Right cardiac atrium (tissue), 5 donors: ENCODE measurements at regions not wholly inside any gene's neighbourhood (a gene's known extent, or its start where the extent isn't known, plus 50 kb on each side); places are given as distances from the start of the nearest gene placed in this dataset.

Source experiments
- ATAC-seq, 2 donors: fragments of 200-7000 bp; cut with Tn5 transposase; one replicate each; pipeline versions ENCODE4 v1.8.0 to v1.9.1; 2020; ENCODE audit warnings: moderate library complexity in 2 of 2, mild to moderate bottlenecking in 1 of 2
- DNase-seq, 3 donors: peaks; one replicate each; pipeline ENCODE4 v3.0.0-alpha.2; 2020
- H3K27ac ChIP-seq: one replicate; pipeline ENCODE4 v1.5.1; 2013; ENCODE audit warnings: mild to moderate bottlenecking, low read length, control low read depth, moderate library complexity
- H3K27me3 ChIP-seq: one replicate; pipeline ENCODE4 v1.6.1; 2013; ENCODE audit not compliant: control insufficient read depth, insufficient read depth
- H3K4me1 ChIP-seq: one replicate; pipeline ENCODE4 v1.6.1; 2013; ENCODE audit warnings: low read length; ENCODE audit not compliant: control insufficient read depth, insufficient read depth
- H3K4me3 ChIP-seq: one replicate; pipeline ENCODE4 v1.5.1; 2013; ENCODE audit warnings: low read length, control low read depth
- H3K9me3 ChIP-seq: one replicate; pipeline ENCODE4 v1.6.1; 2013; ENCODE audit warnings: low read length; ENCODE audit not compliant: control insufficient read depth
- WGBS: extraction: QIAGEN DNeasy Blood & Tissue Kit; methylation state at CpG from one replicate; pipeline ENCODE4 v1.1.7; 2013; 5-methylcytosine and 5-hydroxymethylcytosine counted together
- intact Hi-C, 4 donors: fragments of 100-400 bp; cut with DNase I; formaldehyde crosslinking; loops; one replicate each; pipeline versions ENCODE4 v1.11.0 to v1.14.0; 2022 to 2023
- donor health status: healthy with polysubstance abuse.
- donor health status: DM: no; HTN: yes; CAD: no.
- donor health status: DM: no; HTN: no; CAD: no.
- donor health status: DM: no; HTN: yes; CAD: no; lungs with severe emphysema.
- donor health status: DM: yes; HTN: yes; CAD: no.

- DNase-seq (no peak), ATAC-seq (no peak)
- Histone ChIP-seq H3K9me3 (no peaks in the 10 kb centered on the region), H3K4me1 (no peaks in the 10 kb centered on the region), H3K27ac (no peak overlapping the region), H3K4me3 (no peak overlapping the region), H3K27me3 (no peaks in the 10 kb centered on the region)
- intact Hi-C loops: no loop called here
Observed at GRCh38 chr10:89949496-89949895, 248.1 kb downstream of the KIF20B start.

DNA sequence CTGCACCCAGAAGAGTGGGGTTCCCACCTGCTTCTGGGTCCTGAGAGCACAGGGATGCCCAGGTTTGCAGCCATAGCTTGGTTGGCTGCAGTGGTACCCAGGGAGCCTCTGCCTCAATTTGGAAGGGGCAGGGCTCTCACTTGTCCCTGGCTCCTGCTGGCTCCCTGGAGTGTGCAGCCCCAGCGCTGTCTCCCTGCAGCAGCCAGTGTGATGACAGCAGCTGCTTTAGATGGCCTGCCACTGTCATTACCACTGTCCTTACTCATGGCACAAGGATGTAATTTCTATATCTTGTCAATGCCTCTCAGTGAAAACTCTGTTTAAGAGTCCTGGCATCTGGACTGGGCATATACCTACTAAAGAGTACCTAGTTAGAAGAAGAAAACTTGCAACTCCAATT lies 250.9 kb downstream of the KIF20B start:
- DNase-seq (peak in 1 of 3 donors; percentile 42), ATAC-seq (peak in 1 of 2 donors; percentile 83)
- H3K4me1 ChIP-seq: no peaks in the 10 kb centered on the region
- no peak overlapping the region for H3K4me3 ChIP-seq
- H3K27ac ChIP-seq: no peak overlapping the region
- intact Hi-C loops: loop anchor here in 1 of 4 donors (10.0 kb wide), 1 partner anchor 192 kb away; no protein-coding TSS in a partner anchor
- no peaks in the 10 kb centered on the region for H3K27me3 ChIP-seq
- 64% methylated on average over 1 of the region's 1 CpG for WGBS
- no peaks in the 10 kb centered on the region for H3K9me3 ChIP-seq

- Histone ChIP-seq H3K4me3 (no peak overlapping the region), H3K9me3 (no peaks in the 10 kb centered on the region), H3K4me1 (no peaks in the 10 kb centered on the region), H3K27me3 (no peaks in the 10 kb centered on the region), H3K27ac (no peak overlapping the region)
- intact Hi-C loops: loop anchor here in 1 of 4 donors (10.0 kb wide), 1 partner anchor 192 kb away; no protein-coding TSS in a partner anchor
- ATAC-seq: no peak
- no peak for DNase-seq
Observed at GRCh38 chr10:89952751-89953150, 251.4 kb downstream of the KIF20B start.

GRCh38 chr10:89954061-89954460 lies 252.7 kb downstream of the KIF20B start:
- DNase-seq (no peak), ATAC-seq (no peak)
- intact Hi-C loops: loop anchor here in 1 of 4 donors (10.0 kb wide), 1 partner anchor 191 kb away; no protein-coding TSS in a partner anchor
- 42% methylated on average over 3 of the region's 3 CpGs for WGBS
- no peaks in the 10 kb centered on the region for H3K27me3 ChIP-seq
- no peaks in the 10 kb centered on the region for H3K9me3 ChIP-seq
- no peak overlapping the region for H3K4me3 ChIP-seq
- H3K4me1 ChIP-seq: no peaks in the 10 kb centered on the region
- H3K27ac ChIP-seq: no peak overlapping the region

GRCh38 chr10:89954787-89955566 lies 253.6 kb downstream of the KIF20B start:
- DNase-seq (no peak), ATAC-seq (no peak)
- no peaks in the 10 kb centered on the region for H3K27me3 ChIP-seq
- no peak overlapping the region for H3K4me3 ChIP-seq
- no peaks in the 10 kb centered on the region for H3K4me1 ChIP-seq
- no peak overlapping the region for H3K27ac ChIP-seq
- H3K9me3 ChIP-seq: no peaks in the 10 kb centered on the region
- intact Hi-C loops: loop anchor here in 1 of 4 donors (10.0 kb wide), 1 partner anchor 190 kb away; no protein-coding TSS in a partner anchor

DNA sequence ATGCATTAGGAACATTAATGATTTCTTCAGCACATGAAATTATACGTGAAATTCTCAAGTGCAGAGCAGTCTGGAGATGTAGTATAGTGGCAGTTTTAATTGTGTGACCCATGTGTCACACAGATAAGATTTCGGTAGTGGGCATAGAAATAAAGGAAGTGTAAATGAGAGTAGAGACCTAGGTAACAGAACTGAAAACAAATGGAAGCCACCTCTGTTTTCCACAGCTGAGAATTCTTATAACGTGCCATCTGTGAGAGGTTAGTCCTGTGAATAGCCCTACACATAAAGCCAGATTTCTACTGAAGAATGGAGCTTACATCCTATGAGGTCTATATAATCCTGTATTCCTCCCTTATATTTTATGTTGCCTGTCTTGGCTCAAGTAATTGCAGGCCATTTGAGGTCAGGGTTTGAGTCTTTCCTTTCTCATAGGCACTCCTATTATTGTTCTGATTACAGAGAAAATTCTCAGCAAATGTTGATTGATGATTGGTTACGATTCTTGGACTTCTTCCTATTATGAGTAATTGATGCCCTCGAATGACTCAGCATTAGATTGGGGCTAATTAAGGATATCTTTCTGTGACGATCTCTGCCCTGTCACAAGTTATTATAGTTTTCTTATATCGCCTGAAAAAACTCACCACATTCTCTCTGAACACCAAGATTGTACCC lies 258.2 kb downstream of the KIF20B start:
- Histone ChIP-seq H3K27ac (no peak overlapping the region), H3K27me3 (no peaks in the 10 kb centered on the region), H3K4me3 (no peak overlapping the region), H3K4me1 (no peaks in the 10 kb centered on the region), H3K9me3 (no peaks in the 10 kb centered on the region)
- intact Hi-C loops: loop anchor here in 1 of 4 donors (10.0 kb wide), 1 partner anchor 185 kb away; no protein-coding TSS in a partner anchor
- DNase-seq (no peak), ATAC-seq (no peak)
- 66% methylated on average over 7 of the region's 7 CpGs for WGBS

GRCh38 chr10:89963451-89964102 lies 262.2 kb downstream of the KIF20B start:
- no peak for ATAC-seq
- no peaks in the 10 kb centered on the region for H3K9me3 ChIP-seq

GRCh38 chr10:89966211-89966610 lies 264.8 kb downstream of the KIF20B start:
- Histone ChIP-seq H3K4me3 (no peak overlapping the region), H3K9me3 (no peaks in the 10 kb centered on the region), H3K27me3 (no peaks in the 10 kb centered on the region), H3K4me1 (no peaks in the 10 kb centered on the region), H3K27ac (no peak overlapping the region)
- DNase-seq (no peak), ATAC-seq (no peak)
- WGBS: 78% methylated on average over 1 of the region's 1 CpG
- intact Hi-C loops: no loop called here

More at GRCh38 chr10:89963451-89964102, 262.2 kb downstream of the KIF20B start:
- intact Hi-C loops: no loop called here
- no peaks in the 10 kb centered on the region for H3K27me3 ChIP-seq
- no peak overlapping the region for H3K27ac ChIP-seq
- no peaks in the 10 kb centered on the region for H3K4me1 ChIP-seq
- DNase-seq: no peak
- WGBS: 90% methylated on average over 2 of the region's 2 CpGs
- H3K4me3 ChIP-seq: no peak overlapping the region

DNA sequence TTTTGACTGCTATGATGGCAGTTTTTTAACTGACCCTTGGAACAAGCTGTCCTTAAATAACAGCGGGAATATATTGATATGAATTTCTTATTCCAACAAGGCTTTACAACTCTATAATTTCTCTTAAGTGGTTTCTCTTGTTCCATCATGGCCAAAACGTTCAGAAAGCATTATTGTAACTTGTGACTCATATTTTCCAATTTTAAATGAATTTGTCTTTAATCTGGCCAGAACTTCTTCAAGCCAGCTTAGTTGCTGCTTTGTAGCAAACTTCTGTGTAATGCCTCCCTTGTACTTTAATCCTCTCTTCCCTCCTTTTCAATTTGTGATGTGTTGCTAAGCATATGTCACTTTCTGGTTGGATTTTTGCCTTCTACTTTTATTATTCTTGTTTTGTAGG lies 271.9 kb downstream of the KIF20B start:
- ATAC-seq (no peak), DNase-seq (no peak)
- no peaks in the 10 kb centered on the region for H3K27me3 ChIP-seq
- H3K4me3 ChIP-seq: no peak overlapping the region
- intact Hi-C loops: no loop called here
- 48% methylated on average over 2 of the region's 2 CpGs for WGBS
- no peaks in the 10 kb centered on the region for H3K4me1 ChIP-seq
- H3K9me3 ChIP-seq: no peaks in the 10 kb centered on the region
- H3K27ac ChIP-seq: no peak overlapping the region

DNA sequence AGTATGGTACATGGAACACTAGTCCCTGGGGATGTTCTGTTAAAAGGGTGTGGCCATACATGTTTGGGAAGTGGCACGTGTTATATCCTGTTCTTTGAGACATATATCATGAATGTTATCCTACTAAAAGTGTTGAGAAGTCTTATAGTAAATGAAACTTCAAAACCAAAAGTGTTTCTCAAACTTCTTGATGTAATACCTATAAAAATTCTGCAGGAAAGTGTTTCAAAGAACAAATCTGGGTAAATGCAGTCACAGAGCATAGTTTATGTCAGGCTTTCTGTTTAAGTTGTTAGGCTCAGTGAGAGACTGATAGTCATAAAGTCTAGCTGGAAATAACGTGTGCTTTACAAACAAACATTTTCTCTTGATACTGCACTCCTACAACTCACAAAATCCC lies 273.7 kb downstream of the KIF20B start:
- no peaks in the 10 kb centered on the region for H3K27me3 ChIP-seq
- ATAC-seq: no peak
- WGBS: 44% methylated on average over 2 of the region's 2 CpGs

DNA sequence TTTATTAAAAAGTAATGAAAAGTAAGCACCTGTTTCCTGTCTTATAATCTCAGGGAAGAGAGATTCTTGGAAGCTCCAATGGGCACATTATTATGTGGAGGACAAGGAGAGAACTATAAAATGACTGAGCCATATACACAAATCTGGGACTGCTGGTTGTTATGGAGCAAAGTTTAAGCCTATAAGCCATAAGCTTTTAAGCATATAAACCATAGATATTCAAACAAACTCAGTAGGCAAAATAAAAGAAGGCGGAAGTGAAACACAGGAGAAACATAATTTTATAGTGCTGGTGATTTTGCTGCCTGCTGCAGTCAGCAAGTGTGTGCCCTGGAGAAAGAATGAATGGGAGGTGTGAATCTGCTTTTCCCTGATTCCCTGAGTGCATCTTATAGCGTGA lies 274.4 kb downstream of the KIF20B start:
- Histone ChIP-seq H3K27ac (no peak overlapping the region), H3K4me3 (no peak overlapping the region), H3K4me1 (no peaks in the 10 kb centered on the region), H3K27me3 (no peaks in the 10 kb centered on the region), H3K9me3 (no peaks in the 10 kb centered on the region)
- WGBS: 82% methylated on average over 2 of the region's 2 CpGs
- ATAC-seq (no peak), DNase-seq (no peak)
- intact Hi-C loops: no loop called here

More for the DNA sequence above, 273.7 kb downstream of the KIF20B start:
- intact Hi-C loops: no loop called here
- no peak overlapping the region for H3K27ac ChIP-seq
- DNase-seq: no peak
- no peak overlapping the region for H3K4me3 ChIP-seq
- H3K9me3 ChIP-seq: no peaks in the 10 kb centered on the region
- no peaks in the 10 kb centered on the region for H3K4me1 ChIP-seq
